ENCODE measurements at regions not wholly inside any gene's neighbourhood (a gene's known extent, or its start where the extent isn't known, plus 50 kb on each side); places are given as distances from the start of the nearest gene placed in this dataset.

DNA sequence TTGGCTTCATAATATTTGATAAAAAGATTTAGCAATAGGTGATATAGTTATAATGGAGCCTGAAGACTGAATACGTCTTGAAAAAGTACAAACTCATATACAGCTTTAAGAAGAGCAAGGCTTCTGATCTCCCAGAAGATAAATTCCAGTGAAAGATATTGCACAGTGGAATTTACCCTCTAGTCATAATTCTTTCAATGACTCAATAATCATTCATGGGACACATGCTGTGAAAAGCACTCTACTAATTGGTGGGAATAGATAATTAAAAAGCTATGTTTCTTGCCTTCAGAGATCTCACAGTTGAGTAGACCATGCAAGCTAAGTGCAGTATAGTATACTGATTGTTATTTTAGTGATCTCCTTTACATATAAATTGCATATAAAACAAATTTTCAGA, 538.6 kb upstream of the CYLC2 start:
- TF ChIP-seq, protein P1, sequence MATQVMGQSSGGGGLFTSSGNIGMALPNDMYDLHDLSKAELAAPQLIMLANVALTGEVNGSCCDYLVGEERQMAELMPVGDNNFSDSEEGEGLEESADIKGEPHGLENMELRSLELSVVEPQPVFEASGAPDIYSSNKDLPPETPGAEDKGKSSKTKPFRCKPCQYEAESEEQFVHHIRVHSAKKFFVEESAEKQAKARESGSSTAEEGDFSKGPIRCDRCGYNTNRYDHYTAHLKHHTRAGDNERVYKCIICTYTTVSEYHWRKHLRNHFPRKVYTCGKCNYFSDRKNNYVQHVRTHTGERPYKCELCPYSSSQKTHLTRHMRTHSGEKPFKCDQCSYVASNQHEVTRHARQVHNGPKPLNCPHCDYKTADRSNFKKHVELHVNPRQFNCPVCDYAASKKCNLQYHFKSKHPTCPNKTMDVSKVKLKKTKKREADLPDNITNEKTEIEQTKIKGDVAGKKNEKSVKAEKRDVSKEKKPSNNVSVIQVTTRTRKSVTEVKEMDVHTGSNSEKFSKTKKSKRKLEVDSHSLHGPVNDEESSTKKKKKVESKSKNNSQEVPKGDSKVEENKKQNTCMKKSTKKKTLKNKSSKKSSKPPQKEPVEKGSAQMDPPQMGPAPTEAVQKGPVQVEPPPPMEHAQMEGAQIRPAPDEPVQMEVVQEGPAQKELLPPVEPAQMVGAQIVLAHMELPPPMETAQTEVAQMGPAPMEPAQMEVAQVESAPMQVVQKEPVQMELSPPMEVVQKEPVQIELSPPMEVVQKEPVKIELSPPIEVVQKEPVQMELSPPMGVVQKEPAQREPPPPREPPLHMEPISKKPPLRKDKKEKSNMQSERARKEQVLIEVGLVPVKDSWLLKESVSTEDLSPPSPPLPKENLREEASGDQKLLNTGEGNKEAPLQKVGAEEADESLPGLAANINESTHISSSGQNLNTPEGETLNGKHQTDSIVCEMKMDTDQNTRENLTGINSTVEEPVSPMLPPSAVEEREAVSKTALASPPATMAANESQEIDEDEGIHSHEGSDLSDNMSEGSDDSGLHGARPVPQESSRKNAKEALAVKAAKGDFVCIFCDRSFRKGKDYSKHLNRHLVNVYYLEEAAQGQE (IDR thresholded peaks at IDR 0.05; ENCODE audit: low read depth, low read length): no peak
- TF ChIP-seq, protein P2, sequence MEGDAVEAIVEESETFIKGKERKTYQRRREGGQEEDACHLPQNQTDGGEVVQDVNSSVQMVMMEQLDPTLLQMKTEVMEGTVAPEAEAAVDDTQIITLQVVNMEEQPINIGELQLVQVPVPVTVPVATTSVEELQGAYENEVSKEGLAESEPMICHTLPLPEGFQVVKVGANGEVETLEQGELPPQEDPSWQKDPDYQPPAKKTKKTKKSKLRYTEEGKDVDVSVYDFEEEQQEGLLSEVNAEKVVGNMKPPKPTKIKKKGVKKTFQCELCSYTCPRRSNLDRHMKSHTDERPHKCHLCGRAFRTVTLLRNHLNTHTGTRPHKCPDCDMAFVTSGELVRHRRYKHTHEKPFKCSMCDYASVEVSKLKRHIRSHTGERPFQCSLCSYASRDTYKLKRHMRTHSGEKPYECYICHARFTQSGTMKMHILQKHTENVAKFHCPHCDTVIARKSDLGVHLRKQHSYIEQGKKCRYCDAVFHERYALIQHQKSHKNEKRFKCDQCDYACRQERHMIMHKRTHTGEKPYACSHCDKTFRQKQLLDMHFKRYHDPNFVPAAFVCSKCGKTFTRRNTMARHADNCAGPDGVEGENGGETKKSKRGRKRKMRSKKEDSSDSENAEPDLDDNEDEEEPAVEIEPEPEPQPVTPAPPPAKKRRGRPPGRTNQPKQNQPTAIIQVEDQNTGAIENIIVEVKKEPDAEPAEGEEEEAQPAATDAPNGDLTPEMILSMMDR (IDR thresholded peaks at IDR 0.05): no peak
- no peak for TF ChIP-seq RAD21 (IDR thresholded peaks at IDR 0.05; ENCODE audit: low read length)
- TF ChIP-seq, protein P3, sequence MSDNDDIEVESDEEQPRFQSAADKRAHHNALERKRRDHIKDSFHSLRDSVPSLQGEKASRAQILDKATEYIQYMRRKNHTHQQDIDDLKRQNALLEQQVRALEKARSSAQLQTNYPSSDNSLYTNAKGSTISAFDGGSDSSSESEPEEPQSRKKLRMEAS (IDR thresholded peaks at IDR 0.05; ENCODE audit: low read depth): no peak
- TF ChIP-seq EP300 (IDR thresholded peaks at IDR 0.05; ENCODE audit: borderline replicate concordance in 1 of 2, low read depth in 1 of 2, low read length in 1 of 2): no peak
- TF ChIP-seq GABPA (IDR thresholded peaks at IDR 0.05; ENCODE audit: low read depth): no peak
- TF ChIP-seq MXI1 (IDR thresholded peaks at IDR 0.05; ENCODE audit: low read depth, low read length): no peak
- TF ChIP-seq, protein P4, sequence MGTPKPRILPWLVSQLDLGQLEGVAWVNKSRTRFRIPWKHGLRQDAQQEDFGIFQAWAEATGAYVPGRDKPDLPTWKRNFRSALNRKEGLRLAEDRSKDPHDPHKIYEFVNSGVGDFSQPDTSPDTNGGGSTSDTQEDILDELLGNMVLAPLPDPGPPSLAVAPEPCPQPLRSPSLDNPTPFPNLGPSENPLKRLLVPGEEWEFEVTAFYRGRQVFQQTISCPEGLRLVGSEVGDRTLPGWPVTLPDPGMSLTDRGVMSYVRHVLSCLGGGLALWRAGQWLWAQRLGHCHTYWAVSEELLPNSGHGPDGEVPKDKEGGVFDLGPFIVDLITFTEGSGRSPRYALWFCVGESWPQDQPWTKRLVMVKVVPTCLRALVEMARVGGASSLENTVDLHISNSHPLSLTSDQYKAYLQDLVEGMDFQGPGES (IDR thresholded peaks at IDR 0.05; ENCODE audit: low read depth, low read length): no peak
- TF ChIP-seq FOXJ3 (CRISPR knock-in tag; IDR thresholded peaks at IDR 0.05): no peak
- TF ChIP-seq RFX5 (IDR thresholded peaks at IDR 0.05; ENCODE audit: low read length): no peak
- TF ChIP-seq RXRA (IDR thresholded peaks at IDR 0.05; ENCODE audit: borderline replicate concordance, low read depth): no peak
- TF ChIP-seq YY1 (IDR thresholded peaks at IDR 0.05; ENCODE audit: low read depth): no peak
- TF ChIP-seq FOXM1 (IDR thresholded peaks at IDR 0.05; ENCODE audit: low read depth): no peak
